ENCODE measurements at regions not wholly inside any gene's neighbourhood (a gene's known extent, or its start where the extent isn't known, plus 50 kb on each side); places are given as distances from the start of the nearest gene placed in this dataset.

DNA sequence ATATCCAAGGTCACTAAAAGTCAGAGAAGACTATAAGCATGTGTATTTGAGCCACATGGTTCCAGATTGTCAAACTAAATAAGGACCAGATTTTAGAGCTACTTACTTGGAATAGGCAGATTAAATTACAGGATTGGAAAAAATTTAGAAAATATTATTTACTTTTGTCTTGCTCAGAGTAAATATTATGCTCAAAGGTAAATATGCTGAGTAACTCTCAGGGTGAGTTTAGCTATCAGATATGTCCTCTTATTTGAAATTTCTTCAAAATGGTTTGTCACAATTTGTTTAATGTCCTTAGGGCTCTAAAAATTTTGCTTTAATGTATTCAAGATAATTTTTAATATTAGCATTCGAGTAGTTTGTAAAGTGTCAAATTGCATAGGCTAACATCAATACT lies 2455.2 kb downstream of the PCDH9 start:
- no peak for TF ChIP-seq OSR1 (CRISPR knock-in tag; IDR thresholded peaks at IDR 0.05)
- TF ChIP-seq, protein P1, sequence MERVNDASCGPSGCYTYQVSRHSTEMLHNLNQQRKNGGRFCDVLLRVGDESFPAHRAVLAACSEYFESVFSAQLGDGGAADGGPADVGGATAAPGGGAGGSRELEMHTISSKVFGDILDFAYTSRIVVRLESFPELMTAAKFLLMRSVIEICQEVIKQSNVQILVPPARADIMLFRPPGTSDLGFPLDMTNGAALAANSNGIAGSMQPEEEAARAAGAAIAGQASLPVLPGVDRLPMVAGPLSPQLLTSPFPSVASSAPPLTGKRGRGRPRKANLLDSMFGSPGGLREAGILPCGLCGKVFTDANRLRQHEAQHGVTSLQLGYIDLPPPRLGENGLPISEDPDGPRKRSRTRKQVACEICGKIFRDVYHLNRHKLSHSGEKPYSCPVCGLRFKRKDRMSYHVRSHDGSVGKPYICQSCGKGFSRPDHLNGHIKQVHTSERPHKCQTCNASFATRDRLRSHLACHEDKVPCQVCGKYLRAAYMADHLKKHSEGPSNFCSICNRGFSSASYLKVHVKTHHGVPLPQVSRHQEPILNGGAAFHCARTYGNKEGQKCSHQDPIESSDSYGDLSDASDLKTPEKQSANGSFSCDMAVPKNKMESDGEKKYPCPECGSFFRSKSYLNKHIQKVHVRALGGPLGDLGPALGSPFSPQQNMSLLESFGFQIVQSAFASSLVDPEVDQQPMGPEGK (CRISPR knock-in tag; IDR thresholded peaks at IDR 0.05; ENCODE audit: borderline replicate concordance), result no peak
- TF ChIP-seq ZFP3 (CRISPR knock-in tag; IDR thresholded peaks at IDR 0.05), result no peak
- TF ChIP-seq CSRNP3 (CRISPR knock-in tag; IDR thresholded peaks at IDR 0.05), result no peak
- TF ChIP-seq ZNF8 (CRISPR knock-in tag; IDR thresholded peaks at IDR 0.05), result no peak
- TF ChIP-seq TSHZ2 (CRISPR knock-in tag; IDR thresholded peaks at IDR 0.05), result no peak
- no peak for TF ChIP-seq ZC3H10 (CRISPR knock-in tag; IDR thresholded peaks at IDR 0.05)
- TF ChIP-seq CREB5 (CRISPR knock-in tag; IDR thresholded peaks at IDR 0.05; ENCODE audit: low read depth), result no peak
- TF ChIP-seq POU6F1 (CRISPR knock-in tag; IDR thresholded peaks at IDR 0.05; ENCODE audit: borderline replicate concordance, low read depth), result no peak
- no peak for TF ChIP-seq TCF4 (CRISPR knock-in tag; IDR thresholded peaks at IDR 0.05; ENCODE audit: borderline replicate concordance)
- TF ChIP-seq ZNF565 (CRISPR knock-in tag; conservative IDR thresholded peaks at IDR 0.05; ENCODE audit: low read depth), result no peak
- TF ChIP-seq ARNTL (CRISPR knock-in tag; IDR thresholded peaks at IDR 0.05; ENCODE audit: borderline replicate concordance, low read depth), result no peak
- no peak for TF ChIP-seq ZFP30 (CRISPR knock-in tag; IDR thresholded peaks at IDR 0.05)
- no peak for ATAC-seq

DNA sequence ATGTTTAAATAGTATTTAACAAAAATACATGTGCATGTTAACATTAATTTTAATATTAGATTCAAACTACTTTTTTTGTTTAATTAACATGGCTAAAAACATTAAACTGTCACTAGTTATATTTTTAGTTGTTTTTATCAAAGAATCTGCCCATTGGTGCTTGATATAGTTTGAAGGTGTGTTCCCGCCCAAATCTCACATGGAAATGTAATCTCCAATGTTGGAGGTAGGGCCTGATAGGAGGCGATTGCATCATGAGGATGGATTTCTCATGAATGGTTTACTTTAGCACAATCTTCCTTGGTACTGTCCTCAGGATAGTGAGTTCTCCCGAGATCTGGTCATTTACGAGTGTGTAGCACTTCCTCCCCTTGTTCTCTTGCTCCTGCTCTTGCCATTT lies 2459.4 kb downstream of the PCDH9 start:
- no peak for TF ChIP-seq TSHZ2 (CRISPR knock-in tag; IDR thresholded peaks at IDR 0.05)
- no peak for TF ChIP-seq ARNTL (CRISPR knock-in tag; IDR thresholded peaks at IDR 0.05; ENCODE audit: borderline replicate concordance, low read depth)
- TF ChIP-seq, protein P1 (CRISPR knock-in tag; IDR thresholded peaks at IDR 0.05; ENCODE audit: borderline replicate concordance), result no peak
- TF ChIP-seq ISL1 (CRISPR knock-in tag; IDR thresholded peaks at IDR 0.05), result no peak
- TF ChIP-seq ZFP30 (CRISPR knock-in tag; IDR thresholded peaks at IDR 0.05), result no peak
- TF ChIP-seq RARB (CRISPR knock-in tag; IDR thresholded peaks at IDR 0.05), result no peak
- no peak for TF ChIP-seq ZFP3 (CRISPR knock-in tag; IDR thresholded peaks at IDR 0.05)
- TF ChIP-seq CSDC2 (CRISPR knock-in tag; IDR thresholded peaks at IDR 0.05), result no peak
- no peak for TF ChIP-seq ZNF70 (CRISPR knock-in tag; IDR thresholded peaks at IDR 0.05)
- no peak for TF ChIP-seq POU6F1 (CRISPR knock-in tag; IDR thresholded peaks at IDR 0.05; ENCODE audit: borderline replicate concordance, low read depth)
- TF ChIP-seq TOX (CRISPR knock-in tag; IDR thresholded peaks at IDR 0.05; ENCODE audit: borderline replicate concordance), result no peak
- TF ChIP-seq SNAI2 (CRISPR knock-in tag; IDR thresholded peaks at IDR 0.05), result no peak
- TF ChIP-seq ESRRG (CRISPR knock-in tag; IDR thresholded peaks at IDR 0.05), result no peak
- no peak for TF ChIP-seq CSRNP3 (CRISPR knock-in tag; IDR thresholded peaks at IDR 0.05)
- TF ChIP-seq PPARA (CRISPR knock-in tag; IDR thresholded peaks at IDR 0.05; ENCODE audit: borderline replicate concordance), result no peak
- TF ChIP-seq TCF4 (CRISPR knock-in tag; IDR thresholded peaks at IDR 0.05; ENCODE audit: borderline replicate concordance), result no peak
- ATAC-seq, result no peak
